GM12892 (cell line): ENCODE measurements at regions not wholly inside any gene's neighbourhood (a gene's known extent, or its start where the extent isn't known, plus 50 kb on each side); places are given as distances from the start of the nearest gene placed in this dataset.

Experiments
- POLR2A ChIP-seq: IDR thresholded peaks from 2 replicates; pipeline ENCODE4 v1.6.1; 2011; ENCODE audit warnings: low read depth, low read length, control low read depth
- POLR2AphosphoS5 ChIP-seq: IDR thresholded peaks from 2 replicates; pipeline ENCODE4 v1.6.1; 2011; ENCODE audit warnings: low read depth, low read length, control low read depth
- TAF1 ChIP-seq: IDR thresholded peaks from 2 replicates; pipeline ENCODE4 v1.6.1; 2011; ENCODE audit warnings: low read depth, mild to moderate bottlenecking, control low read depth, low read length, borderline replicate concordance

GRCh38 chr15:66839506-66840112 is 137.6 kb downstream of the SMAD6 start:
- no peak for TF ChIP-seq POLR2A
- no peak for TF ChIP-seq POLR2AphosphoS5
- TF ChIP-seq TAF1, result no peak
